ENCODE measurements at regions not wholly inside any gene's neighbourhood (a gene's known extent, or its start where the extent isn't known, plus 50 kb on each side); places are given as distances from the start of the nearest gene placed in this dataset.

- no peak for TF ChIP-seq ETS1 (IDR thresholded peaks at IDR 0.05)
- no peak for TF ChIP-seq CTCF (conservative IDR thresholded peaks at IDR 0.05; ENCODE audit: low read depth in 2 of 2)
- no peak for TF ChIP-seq POLR2AphosphoS5 (IDR thresholded peaks at IDR 0.05; ENCODE audit: low read depth)
- TF ChIP-seq REST (IDR thresholded peaks at IDR 0.05; ENCODE audit: unreplicated experiment) = no peak
- no peak for TF ChIP-seq STAT1 (IDR thresholded peaks at IDR 0.05; ENCODE audit: unreplicated experiment)
- no peak for TF ChIP-seq NANOG (IDR thresholded peaks at IDR 0.05; ENCODE audit: borderline replicate concordance)
- TF ChIP-seq CREB1 (CRISPR knock-in tag; IDR thresholded peaks at IDR 0.05; ENCODE audit: low read depth) = no peak
- no peak for TF ChIP-seq ZNF114 (CRISPR knock-in tag; IDR thresholded peaks at IDR 0.05)
Measured at GRCh38 chr4:14368391-14368790, 633.9 kb upstream of the CPEB2 start (continued).

- Histone ChIP-seq H3K4me2 (no peak overlapping the region), H3K27ac (ENCODE audit: low read depth) (no peak overlapping the region), H4K20me1 (replicated peaks; ENCODE audit: insufficient read depth) (no peaks in the 10 kb centered on the region), H3K27me3 (ENCODE audit: insufficient read depth) (no peaks in the 10 kb centered on the region), H3K4me1 (ENCODE audit: insufficient read depth) (0 out of 2 replicates have a peak, but pooled peaks cover 7% of the 10 kb centered on the region), H2AFZ (peak overlapping the region; percentile 52; the same call in 1 of the 2 replicates), H3K79me2 (replicated peaks; ENCODE audit: insufficient read depth) (no peaks in the 10 kb centered on the region), H3K9me2 (ENCODE audit: insufficient read depth) (peaks cover 10% of the 10 kb centered on the region), H3K36me3 (ENCODE audit: insufficient read depth) (no peaks in the 10 kb centered on the region), H3F3A (replicated peaks; ENCODE audit: low read depth) (no peaks in the 10 kb centered on the region), H3K4me3 (no peak overlapping the region)
- ATAC-seq = no peak
- H3K36me3 Mint-ChIP-seq (ENCODE audit: low read depth) = no peaks in the 10 kb centered on the region
- H3K9me3 Mint-ChIP-seq = no peaks in the 10 kb centered on the region; the same call in 2 of the 3 replicates
- H3K27me3 Mint-ChIP-seq (ENCODE audit: insufficient read depth, low read depth, poor library complexity) = no peaks in the 10 kb centered on the region
- peaks cover 4% of the 10 kb centered on the region; the same call in 2 of the 3 replicates for H3K4me1 Mint-ChIP-seq
- no peak overlapping the region for H3K4me3 Mint-ChIP-seq
- no peak overlapping the region for H3K27ac Mint-ChIP-seq
- DNase-seq (ENCODE audit: low spot score) = no peak
- TF ChIP-seq POLR2AphosphoS5 (IDR thresholded peaks at IDR 0.05; ENCODE audit: low read depth) (no peak), ZNF462 (CRISPR knock-in tag; IDR thresholded peaks at IDR 0.05) (no peak), CTCF (conservative IDR thresholded peaks at IDR 0.05; ENCODE audit: low read depth in 2 of 2) (no peak), STAT1 (IDR thresholded peaks at IDR 0.05; ENCODE audit: unreplicated experiment) (no peak), CREB1 (CRISPR knock-in tag; IDR thresholded peaks at IDR 0.05; ENCODE audit: low read depth) (no peak), EZH2 (IDR thresholded peaks at IDR 0.05; ENCODE audit: low read depth, unreplicated experiment) (no peak)
Measured at GRCh38 chr4:14371131-14371530, 631.1 kb upstream of the CPEB2 start.

Data from GM23338 (cell line).